SK-MEL-5 (cell line): ENCODE measurements at regions not wholly inside any gene's neighbourhood (a gene's known extent, or its start where the extent isn't known, plus 50 kb on each side); places are given as distances from the start of the nearest gene placed in this dataset.

Experiments
- DNase-seq: peaks from one replicate; pipeline ENCODE4 v3.0.0-alpha.2; 2016; ENCODE audit warnings: low read depth, low spot score
- in situ Hi-C: cut with HindIII; loops from 2 replicates; pipeline ENCODE4 v1.10.0; 2016; ENCODE audit warnings: low sequenced_read_pairs, high pct_unique_total_duplicates, low pct_unique_long_range_greater_than_20kb

DNA sequence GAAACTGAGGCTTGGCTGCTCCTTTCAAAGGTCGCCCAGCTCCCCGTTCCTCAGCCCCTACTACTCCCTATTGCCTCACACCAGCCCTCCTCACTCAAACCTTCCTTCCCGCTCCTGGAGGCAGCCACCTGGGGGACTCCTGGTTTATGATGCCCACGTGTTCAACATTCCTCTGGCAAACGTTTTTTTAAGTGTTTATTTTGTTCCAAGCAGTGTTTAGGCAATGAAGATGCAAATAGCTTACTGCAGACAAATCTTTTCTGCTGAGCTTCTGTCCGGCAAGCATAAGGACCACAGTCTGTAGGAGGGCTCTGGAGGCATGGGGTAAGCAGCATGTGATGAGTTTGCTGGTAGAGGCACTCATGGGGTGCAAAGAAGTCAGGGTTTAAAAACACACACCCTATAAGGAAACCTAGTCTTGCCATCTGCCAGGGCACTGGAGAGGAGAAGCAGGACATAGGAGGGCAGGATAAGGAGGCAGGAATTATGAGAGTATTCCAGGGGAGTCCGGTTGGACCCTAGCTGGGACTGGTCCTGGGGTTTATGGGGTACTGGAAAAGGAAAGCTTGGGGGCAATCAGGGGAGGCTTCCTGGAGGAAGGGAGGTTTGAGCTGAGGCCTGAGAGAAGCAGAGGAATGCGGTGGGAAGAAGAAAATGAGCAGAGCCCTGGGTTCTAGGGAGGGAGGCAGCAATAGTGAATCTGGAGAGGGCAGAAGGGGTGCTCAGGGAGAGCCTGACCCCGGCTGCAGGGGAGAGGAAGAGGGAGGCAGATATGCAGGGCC is 123.3 kb downstream of the NCOR2 start:
- DNase-seq = no peak
- in situ Hi-C loops = no loop called here

- DNase-seq = no peak
- in situ Hi-C loops = no loop called here
Observed at GRCh38 chr12:124442772-124443445, 124.5 kb downstream of the NCOR2 start.

- in situ Hi-C loops = no loop called here
- DNase-seq = no peak
Observed at GRCh38 chr12:124442281-124442680, 125.1 kb downstream of the NCOR2 start.

DNA sequence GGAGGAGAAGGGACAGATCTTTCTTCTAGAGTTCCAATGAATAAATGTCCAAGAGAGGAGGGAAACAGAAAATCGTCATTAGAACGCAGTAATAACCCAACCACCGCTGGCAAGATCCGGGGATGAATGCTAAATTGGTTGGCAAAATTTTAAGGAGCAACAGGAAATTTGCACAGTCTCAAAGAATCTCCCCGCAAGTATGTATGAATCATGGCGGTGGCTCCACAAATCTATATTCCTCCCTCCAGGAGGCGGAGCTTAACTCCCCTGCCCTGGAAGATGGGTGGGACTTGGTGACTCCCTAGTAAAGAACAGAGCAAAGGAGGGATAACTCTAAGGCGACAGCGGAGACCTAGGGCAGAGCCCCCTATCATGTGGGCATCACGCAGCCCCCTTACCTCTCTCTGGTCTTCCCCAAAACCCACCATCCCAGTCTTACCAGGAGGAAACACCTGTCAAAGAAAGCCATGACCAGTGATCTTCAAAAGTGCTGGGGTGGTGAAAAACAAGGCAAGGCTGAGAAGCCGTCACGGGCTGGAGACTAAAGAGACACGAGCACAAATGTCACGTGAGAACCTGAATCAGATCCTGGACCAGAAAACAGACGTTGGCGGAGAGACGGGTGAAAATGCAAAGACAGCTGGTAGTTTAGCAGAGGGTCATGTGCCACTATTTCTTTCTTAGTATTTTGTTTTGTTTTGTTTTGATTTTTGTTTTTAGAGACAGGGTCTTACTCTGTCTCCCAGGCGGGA is 125.8 kb downstream of the NCOR2 start:
- no peak for DNase-seq
- in situ Hi-C loops = no loop called here

DNA sequence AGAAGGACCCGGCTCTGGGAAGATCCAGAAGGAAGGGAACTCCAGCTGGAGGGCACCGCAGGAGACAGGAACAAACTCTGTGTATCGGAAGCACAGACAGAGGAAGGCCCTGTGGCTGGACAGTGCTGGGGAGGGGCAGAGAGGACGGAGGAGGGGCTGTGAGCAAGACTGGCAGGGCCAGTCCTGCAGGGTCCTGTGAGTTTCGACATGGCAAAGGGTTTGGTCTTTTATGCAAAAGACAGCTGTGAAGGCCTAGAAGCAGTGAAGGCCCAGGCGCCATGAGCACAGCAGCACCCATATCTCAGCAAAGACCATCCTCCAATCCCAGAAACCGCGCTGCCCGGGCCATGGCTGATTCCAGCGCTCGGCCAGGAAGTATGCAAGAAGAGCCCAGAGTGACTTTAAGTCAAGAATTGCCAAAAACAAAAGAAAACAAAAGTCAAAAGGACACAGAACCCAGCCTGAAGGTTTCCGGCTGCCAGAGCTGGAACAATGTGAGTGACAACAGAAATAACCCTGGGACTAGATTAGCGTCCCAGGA is 126.5 kb downstream of the NCOR2 start:
- DNase-seq = no peak
- in situ Hi-C loops = no loop called here

GRCh38 chr12:124440031-124440626 is 127.3 kb downstream of the NCOR2 start:
- in situ Hi-C loops = no loop called here
- DNase-seq = no peak

DNA sequence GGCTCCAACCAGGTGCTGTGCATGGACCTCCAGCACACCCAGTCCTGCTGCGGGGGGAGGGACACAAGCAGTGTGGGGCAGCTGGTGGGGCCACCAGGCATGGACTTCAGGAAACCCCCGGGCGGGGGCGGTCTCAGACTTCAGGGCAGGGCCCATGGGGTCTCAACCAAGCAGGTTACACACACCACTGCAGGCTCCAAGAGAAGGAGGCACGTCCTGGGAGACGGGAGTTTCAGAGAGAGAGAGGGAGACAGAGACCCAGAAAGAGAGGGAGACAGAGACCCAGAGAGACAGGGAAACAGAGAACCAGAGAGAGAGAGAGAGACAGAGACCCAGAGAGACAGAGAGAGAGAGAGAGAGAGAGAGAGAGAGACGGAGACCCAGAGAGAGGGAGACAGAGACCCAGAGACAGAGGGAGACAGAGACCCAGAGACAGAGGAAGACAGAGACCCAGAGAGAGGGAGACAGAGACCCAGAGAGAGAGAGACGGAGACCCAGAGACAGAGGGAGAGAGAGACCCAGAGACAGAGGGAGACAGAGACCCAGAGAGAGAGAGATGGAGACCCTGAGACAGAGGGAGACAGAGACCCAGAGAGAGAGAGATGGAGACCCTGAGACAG is 128.9 kb downstream of the NCOR2 start:
- DNase-seq = no peak

DNA sequence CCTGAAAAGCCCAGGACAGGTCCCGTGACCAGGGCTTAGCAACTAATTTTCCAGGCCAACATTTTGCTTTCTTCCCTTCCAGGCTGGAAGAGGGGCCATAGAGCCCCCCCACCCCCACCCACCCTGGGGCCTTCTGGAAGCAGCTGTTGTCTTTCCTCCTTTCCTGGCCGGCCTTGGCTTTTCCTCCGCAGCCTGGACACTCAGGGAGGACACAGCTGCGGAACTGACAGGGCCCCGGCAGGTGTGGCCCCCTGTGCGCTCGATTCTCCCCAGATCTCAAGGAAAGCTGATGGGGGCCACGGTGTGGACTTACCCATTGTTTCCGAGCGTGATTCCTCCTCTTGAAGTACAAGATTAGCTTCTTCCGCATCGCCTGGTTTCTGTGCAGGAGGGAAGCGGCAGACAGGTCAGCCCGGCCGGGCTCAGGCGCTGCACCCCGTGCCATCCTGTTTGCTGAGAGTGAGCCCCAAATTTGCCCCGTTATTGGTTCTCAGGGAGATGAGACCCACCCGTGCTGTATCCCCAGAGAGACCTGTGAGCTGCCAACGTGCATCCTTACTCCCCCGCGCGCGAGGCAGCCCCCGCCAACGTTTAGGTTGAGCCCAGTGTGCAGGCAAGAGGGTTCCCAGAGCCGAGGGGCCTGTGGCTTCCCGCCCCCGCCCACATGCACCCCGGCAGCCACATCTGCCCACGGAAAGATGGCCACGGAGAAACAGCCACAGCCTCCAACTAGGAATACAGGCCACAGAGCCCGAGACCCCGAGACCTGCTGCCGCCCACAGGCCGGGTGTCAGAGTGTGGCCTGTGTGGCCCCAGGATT is 129.6 kb downstream of the NCOR2 start:
- DNase-seq = no peak
- in situ Hi-C loops = no loop called here

More for the DNA sequence above, 128.9 kb downstream of the NCOR2 start:
- in situ Hi-C loops = no loop called here

DNA sequence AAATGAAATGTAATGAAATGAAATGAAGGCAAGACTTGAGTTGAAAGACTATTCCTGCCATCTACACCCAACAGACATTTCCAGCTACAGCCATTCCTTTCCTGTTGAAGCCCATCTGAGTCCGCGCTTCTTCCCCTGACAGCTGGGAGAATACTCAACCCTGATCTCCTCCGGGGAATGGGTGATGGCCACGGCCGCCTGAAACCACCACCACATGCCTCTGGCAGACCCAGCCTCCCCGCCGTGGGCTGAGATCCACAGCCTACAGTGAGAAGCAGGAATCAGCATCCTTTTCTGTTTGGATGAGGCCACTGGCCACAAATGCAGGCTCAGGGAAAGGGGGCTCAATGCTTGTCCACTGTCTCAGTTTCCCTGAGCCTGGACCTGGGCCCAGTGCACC is 130.3 kb downstream of the NCOR2 start:
- DNase-seq = no peak
- in situ Hi-C loops = no loop called here

GRCh38 chr12:124436366-124436765 is 131.0 kb downstream of the NCOR2 start:
- in situ Hi-C loops = no loop called here
- DNase-seq = peak; percentile 7

GRCh38 chr12:124435806-124436345 is 131.5 kb downstream of the NCOR2 start:
- in situ Hi-C loops = no loop called here
- DNase-seq = no peak

DNA sequence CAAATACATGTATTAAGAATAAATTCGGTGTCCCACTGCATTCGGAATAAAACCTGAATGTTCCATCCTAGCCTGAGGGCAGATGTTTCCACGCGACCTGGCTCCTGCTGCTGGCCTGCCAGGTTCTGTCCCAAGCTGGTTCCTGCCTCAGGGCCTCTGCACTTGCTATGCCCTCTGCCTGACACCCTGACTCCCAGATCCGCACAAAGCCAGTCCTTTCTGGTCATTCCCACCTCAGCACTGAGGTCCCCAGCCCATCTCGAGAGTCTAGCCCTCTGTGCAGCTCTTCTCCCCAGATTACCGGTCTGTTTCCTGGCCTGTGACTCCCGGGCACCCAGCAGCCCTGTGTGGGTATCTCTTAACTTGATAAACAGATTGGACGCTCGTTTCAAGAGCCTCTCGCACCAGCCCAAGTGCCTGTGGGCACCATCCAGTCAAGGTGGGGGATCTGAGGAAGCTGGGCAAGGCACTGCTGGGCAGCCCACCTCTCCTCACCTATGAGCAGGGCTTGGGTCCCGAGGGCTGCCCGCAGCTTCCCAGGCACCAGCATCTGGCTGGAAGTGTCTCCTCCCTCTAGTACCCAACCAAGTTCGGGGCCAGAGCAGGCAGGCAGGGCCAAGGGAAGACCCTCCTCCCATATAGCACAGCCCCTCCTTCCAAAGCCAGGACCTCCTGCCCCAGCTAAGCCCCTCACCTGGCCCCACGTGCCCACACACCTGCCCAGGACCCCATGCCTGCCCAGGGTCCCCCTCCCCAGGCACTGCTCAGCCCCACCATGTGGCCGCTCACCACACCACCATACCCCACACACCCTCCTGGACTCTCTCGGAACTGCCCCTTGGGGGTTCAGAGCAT is 132.2 kb downstream of the NCOR2 start:
- no peak for DNase-seq
- in situ Hi-C loops = no loop called here

- no peak for DNase-seq
- in situ Hi-C loops = no loop called here
Observed at GRCh38 chr12:124434354-124434753, 133.1 kb downstream of the NCOR2 start.

- in situ Hi-C loops = no loop called here
Observed at GRCh38 chr12:124433879-124434278, 133.5 kb downstream of the NCOR2 start.

GRCh38 chr12:124433147-124433874 is 134.1 kb downstream of the NCOR2 start:
- DNase-seq = no peak
- in situ Hi-C loops = no loop called here

More at GRCh38 chr12:124433879-124434278, 133.5 kb downstream of the NCOR2 start:
- DNase-seq = no peak
